Endothelial cell of umbilical vein (primary cell): ENCODE measurements at regions not wholly inside any gene's neighbourhood (a gene's known extent, or its start where the extent isn't known, plus 50 kb on each side); places are given as distances from the start of the nearest gene placed in this dataset.

Source experiments
- BruUV-seq: library from RNA; stranded (reverse); fragments of 400-500 nt; replicated peaks from 2 replicates; lab custom pipeline; 2021; lab: Mats Ljungman, UMichigan
- CTCF ChIA-PET: fragments of 300-600, 350-600 bp; sonication (Branson Sonifier 250); formaldehyde crosslinking; loops from one replicate; lab custom pipeline; 2021; ENCODE audit warnings: antibody characterized with exemption, inconsistent platforms; lab: Charles Lee
- POLR2A ChIA-PET: fragments of 300-600, 350-600 bp; sonication (Branson Sonifier 250); formaldehyde crosslinking; loops from one replicate; lab custom pipeline; 2021; ENCODE audit warnings: antibody characterized with exemption, inconsistent platforms; lab: Charles Lee
- DNase-seq: peaks from one replicate; pipeline ENCODE4 v3.0.0-alpha.2; 2011; ENCODE audit warnings: low read depth, low spot score
- FAIRE-seq: peaks from 2 replicates; lab custom pipeline; 2011; peaks lifted over from hg19 to GRCh38; lab: Jason Lieb, UNC
- H2AFZ ChIP-seq: 2 replicates; pipeline ENCODE4 v1.6.0; 2012; ENCODE audit warnings: low read depth, low read length, control low read depth, inconsistent platforms
- H3K27ac ChIP-seq: 2 replicates; pipeline ENCODE4 v1.5.1; 2011; ENCODE audit warnings: low read depth, mild to moderate bottlenecking, control low read depth, low read length, moderate library complexity; ENCODE audit not compliant: insufficient read depth
- H3K27me3 ChIP-seq, 2 experiments: 2 replicates each; pipeline versions ENCODE4 v1.6.0 to v1.6.1; 2011; ENCODE audit warnings: low read length in 2 of 2, mixed read lengths in 1 of 2; ENCODE audit not compliant: control insufficient read depth in 2 of 2, insufficient read depth in 2 of 2
- H3K36me3 ChIP-seq, 2 experiments: 2 replicates in 1 of 2; 3 replicates in 1 of 2; pipeline ENCODE4 v1.5.1; 2011; ENCODE audit warnings: low read length in 2 of 2, mild to moderate bottlenecking in 1 of 2, moderate library complexity in 1 of 2; ENCODE audit not compliant: control insufficient read depth in 2 of 2, insufficient read depth in 2 of 2; ENCODE audit errors: extremely low read depth in 1 of 2
- H3K4me1 ChIP-seq: 3 replicates; pipeline ENCODE4 v1.5.1; 2011; ENCODE audit warnings: mild to moderate bottlenecking, low read length; ENCODE audit not compliant: control insufficient read depth, insufficient read depth; ENCODE audit errors: extremely low read depth
- H3K4me2 ChIP-seq: 2 replicates; pipeline ENCODE4 v1.6.1; 2011; ENCODE audit warnings: low read length, control low read depth, mixed read lengths; ENCODE audit not compliant: insufficient read depth
- H3K4me3 ChIP-seq, 3 experiments: fragments of 200-600 bp in 1 of 3; sonication (generic), shearing (Covaris generic) in 1 of 3; replicated peaks in 1 of 3; 2 replicates each; pipeline ENCODE4 v1.5.1; 2011 to 2016; ENCODE audit warnings: control low read depth in 3 of 3, low read length in 3 of 3, mild to moderate bottlenecking in 2 of 3, inconsistent platforms in 1 of 3, low read depth in 1 of 3, moderate library complexity in 1 of 3; ENCODE audit not compliant: insufficient read depth in 1 of 3
- H3K79me2 ChIP-seq: 2 replicates; pipeline ENCODE4 v1.6.0; 2012; ENCODE audit warnings: low read length, inconsistent platforms; ENCODE audit not compliant: control insufficient read depth, insufficient read depth
- H3K9ac ChIP-seq: replicated peaks from 2 replicates; pipeline ENCODE3; 2011; ENCODE audit warnings: low read length, control low read depth; ENCODE audit not compliant: insufficient read depth; ENCODE audit errors: extremely low read depth
- H3K9me1 ChIP-seq: replicated peaks from 3 replicates; pipeline ENCODE4 v1.6.0; 2011; ENCODE audit warnings: mild to moderate bottlenecking, low read length; ENCODE audit not compliant: control insufficient read depth, insufficient read depth; ENCODE audit errors: extremely low read depth
- H3K9me3 ChIP-seq: replicated peaks from 2 replicates; pipeline ENCODE4 v1.5.1; 2012; ENCODE audit warnings: low read length, inconsistent platforms; ENCODE audit not compliant: control insufficient read depth, insufficient read depth
- H4K20me1 ChIP-seq: replicated peaks from 2 replicates; pipeline ENCODE3; 2011; ENCODE audit warnings: mild to moderate bottlenecking, low read length; ENCODE audit not compliant: control insufficient read depth, insufficient read depth; ENCODE audit errors: extremely low read depth
- EZH2 ChIP-seq: IDR thresholded peaks from 2 replicates; pipeline ENCODE4 v1.6.1; 2012; ENCODE audit warnings: borderline replicate concordance, low read depth, mild to moderate bottlenecking, moderate library complexity, low read length, inconsistent platforms; ENCODE audit not compliant: severe bottlenecking
- FOS ChIP-seq: IDR thresholded peaks from 2 replicates; pipeline ENCODE4 v1.6.1; 2011; ENCODE audit warnings: mild to moderate bottlenecking, low read length, moderate library complexity, borderline replicate concordance; ENCODE audit not compliant: insufficient read depth
- GATA2 ChIP-seq: IDR thresholded peaks from 2 replicates; pipeline ENCODE4 v1.7.0; 2011; ENCODE audit warnings: low read depth, mild to moderate bottlenecking, moderate library complexity, mixed read lengths, low read length; ENCODE audit not compliant: insufficient read length, insufficient read depth
- JUN ChIP-seq: IDR thresholded peaks from 2 replicates; pipeline ENCODE4 v1.6.1; 2011; ENCODE audit warnings: borderline replicate concordance, low read depth; ENCODE audit not compliant: insufficient read length, insufficient read depth
- MAX ChIP-seq: IDR thresholded peaks from 2 replicates; pipeline ENCODE4 v1.6.1; 2011; ENCODE audit not compliant: insufficient read depth, insufficient read length
- MYC ChIP-seq: IDR thresholded peaks from one replicate; pipeline ENCODE4 v1.6.1; 2011; ENCODE audit warnings: mild to moderate bottlenecking, low read depth, low read length
- POLR2A ChIP-seq: IDR thresholded peaks from 2 replicates; pipeline ENCODE4 v1.6.1; 2012; ENCODE audit warnings: low read depth, mild to moderate bottlenecking, control low read depth, low read length
- POLR2AphosphoS5 ChIP-seq: IDR thresholded peaks from 2 replicates; pipeline ENCODE4 v1.6.1; 2012; ENCODE audit warnings: low read depth, mild to moderate bottlenecking, control low read depth, low read length, moderate library complexity; ENCODE audit not compliant: insufficient read depth
- dilution Hi-C: fragments of 300-500 bp; cut with MboI; formaldehyde crosslinking; loops from one replicate; pipeline ENCODE4 v1.15.0; 2019; ENCODE audit warnings: low sequenced_read_pairs; ENCODE audit not compliant: extremely low pct_ligation_motif_present
- intact Hi-C: fragments of 100-400 bp; cut with micrococcal nuclease; formaldehyde crosslinking; loops from one replicate; pipeline ENCODE4 v1.10.0; 2022
- TF ChIP-seq, protein P1 (sequence below), 2 donors: IDR thresholded peaks; 1 replicate in 1 of 2; 2 replicates in 1 of 2; pipeline ENCODE4 v1.5.1; 2011; ENCODE audit warnings: low read length in 2 of 2, mild to moderate bottlenecking in 2 of 2, moderate library complexity in 2 of 2, control low read depth in 1 of 2, inconsistent platforms in 1 of 2, low read depth in 1 of 2; ENCODE audit not compliant: insufficient read depth in 1 of 2; ENCODE audit errors: extremely low read depth in 1 of 2

DNA sequence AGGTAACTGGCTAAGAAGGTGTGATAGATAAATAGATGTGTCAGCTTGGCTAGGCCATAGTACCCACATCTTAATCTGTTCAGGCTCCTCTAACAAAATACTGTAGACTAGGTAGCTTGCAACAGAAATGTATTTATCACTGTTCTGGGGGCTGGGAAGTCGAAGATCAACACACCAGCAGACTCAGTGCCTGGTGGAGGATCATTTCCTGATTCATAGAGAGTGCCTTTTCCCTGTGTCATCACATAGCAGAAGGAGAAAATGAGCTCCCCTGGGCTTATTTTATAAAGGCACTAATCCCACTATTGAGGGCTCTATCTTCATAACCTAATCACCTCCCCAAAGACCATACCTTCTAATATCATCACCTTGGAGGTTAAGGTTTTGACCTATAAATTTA lies 532.7 kb upstream of the OLFM3 start:
- POLR2A ChIA-PET, result no interaction called here
- no peaks in the 10 kb centered on the region for H3K4me1 ChIP-seq
- CTCF ChIA-PET, result no interaction called here
- H3K9me3 ChIP-seq, result no peaks in the 10 kb centered on the region
- no peak overlapping the region for H3K4me3 ChIP-seq
- H3K27ac ChIP-seq, result no peak overlapping the region
- no peaks in the 10 kb centered on the region for H4K20me1 ChIP-seq
- no peak overlapping the region for H3K9ac ChIP-seq
- H2AFZ ChIP-seq, result no peak overlapping the region
- intact Hi-C loops, result no loop called here
- dilution Hi-C loops, result no loop called here
- no peaks in the 10 kb centered on the region for H3K27me3 ChIP-seq
- H3K4me2 ChIP-seq, result no peak overlapping the region
- no peaks in the 10 kb centered on the region for H3K36me3 ChIP-seq
- BruUV-seq, result no TSS peak
- no peaks in the 10 kb centered on the region for H3K79me2 ChIP-seq
- DNase-seq, result no peak
- no peak for FAIRE-seq
- no peaks in the 10 kb centered on the region for H3K9me1 ChIP-seq
- TF ChIP-seq POLR2A, result no peak
- TF ChIP-seq, protein P1, sequence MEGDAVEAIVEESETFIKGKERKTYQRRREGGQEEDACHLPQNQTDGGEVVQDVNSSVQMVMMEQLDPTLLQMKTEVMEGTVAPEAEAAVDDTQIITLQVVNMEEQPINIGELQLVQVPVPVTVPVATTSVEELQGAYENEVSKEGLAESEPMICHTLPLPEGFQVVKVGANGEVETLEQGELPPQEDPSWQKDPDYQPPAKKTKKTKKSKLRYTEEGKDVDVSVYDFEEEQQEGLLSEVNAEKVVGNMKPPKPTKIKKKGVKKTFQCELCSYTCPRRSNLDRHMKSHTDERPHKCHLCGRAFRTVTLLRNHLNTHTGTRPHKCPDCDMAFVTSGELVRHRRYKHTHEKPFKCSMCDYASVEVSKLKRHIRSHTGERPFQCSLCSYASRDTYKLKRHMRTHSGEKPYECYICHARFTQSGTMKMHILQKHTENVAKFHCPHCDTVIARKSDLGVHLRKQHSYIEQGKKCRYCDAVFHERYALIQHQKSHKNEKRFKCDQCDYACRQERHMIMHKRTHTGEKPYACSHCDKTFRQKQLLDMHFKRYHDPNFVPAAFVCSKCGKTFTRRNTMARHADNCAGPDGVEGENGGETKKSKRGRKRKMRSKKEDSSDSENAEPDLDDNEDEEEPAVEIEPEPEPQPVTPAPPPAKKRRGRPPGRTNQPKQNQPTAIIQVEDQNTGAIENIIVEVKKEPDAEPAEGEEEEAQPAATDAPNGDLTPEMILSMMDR (IDR thresholded peaks at IDR 0.05; ENCODE audit: extremely low read depth in 1 of 2, insufficient read depth in 1 of 2, low read depth in 1 of 2, low read length in 2 of 2), result no peak
- no peak for TF ChIP-seq POLR2AphosphoS5
- no peak for TF ChIP-seq FOS
- TF ChIP-seq EZH2, result no peak
- TF ChIP-seq MAX, result no peak
- no peak for TF ChIP-seq MYC
- TF ChIP-seq JUN, result no peak
- TF ChIP-seq GATA2, result no peak
